ENCODE measurements at regions not wholly inside any gene's neighbourhood (a gene's known extent, or its start where the extent isn't known, plus 50 kb on each side); places are given as distances from the start of the nearest gene placed in this dataset.

- Histone ChIP-seq H3K36me3 (replicated peaks in 1 of 2; ENCODE audit: control insufficient read depth in 1 of 2, insufficient read depth in 2 of 2, low read length in 2 of 2) (no peaks in the 10 kb centered on the region), H3K27ac (ENCODE audit: low read depth in 1 of 2, low read length in 2 of 2) (no peak overlapping the region), H3K9me3 (replicated peaks in 1 of 2; ENCODE audit: control insufficient read depth in 1 of 2, insufficient read depth in 1 of 2, low read length in 2 of 2) (no peaks in the 10 kb centered on the region), H3K79me2 (ENCODE audit: insufficient read depth, low read length) (no peaks in the 10 kb centered on the region), H2AFZ (ENCODE audit: insufficient read depth, low read depth, low read length, poor library complexity, severe bottlenecking) (no peak overlapping the region), H3K4me3 (replicated peaks in 1 of 3; ENCODE audit: low read depth in 2 of 3, low read length in 3 of 3) (no peak overlapping the region), H3K4me2 (replicated peaks; ENCODE audit: extremely low read depth, low read length, poor library complexity, severe bottlenecking) (no peak overlapping the region), H3K9ac (ENCODE audit: insufficient read depth, low read length, poor library complexity, severe bottlenecking) (no peak overlapping the region), H4K20me1 (ENCODE audit: insufficient read depth, low read length) (no peaks in the 10 kb centered on the region), H3K4me1 (ENCODE audit: control insufficient read depth in 1 of 2, insufficient read depth in 2 of 2, low read length in 2 of 2) (no peaks in the 10 kb centered on the region), H3K27me3 (ENCODE audit: control insufficient read depth in 2 of 2, insufficient read depth in 2 of 2, low read length in 2 of 2) (no peaks in the 10 kb centered on the region)
- Mint-ChIP-seq H3K4me3 (no peak overlapping the region), H3K4me1 (no peaks in the 10 kb centered on the region), H3K27me3 (ENCODE audit: low read depth in 3 of 3) (no peaks in the 10 kb centered on the region), H3K27ac (no peak overlapping the region), H3K9me3 (peaks cover 0 to 2% (median 0%) of the 10 kb centered on the region in 7 donors), H3K36me3 (no peaks in the 10 kb centered on the region)
- TF ChIP-seq CTCF (IDR thresholded peaks at IDR 0.05), result no peak
- intact Hi-C loops (cut with micrococcal nuclease), result no loop called here
- WGBS (ENCODE audit: insufficient coverage), result no CpG with 5 or more reads among the region's 1 CpG
- no peak for DNase-seq
Measured at GRCh38 chr4:54959131-54959530, 166.3 kb downstream of the KDR start.

- Histone ChIP-seq H3K4me2 (replicated peaks; ENCODE audit: extremely low read depth, low read length, poor library complexity, severe bottlenecking) (no peak overlapping the region), H4K20me1 (ENCODE audit: insufficient read depth, low read length) (no peaks in the 10 kb centered on the region), H3K9ac (ENCODE audit: insufficient read depth, low read length, poor library complexity, severe bottlenecking) (no peak overlapping the region), H3K27me3 (ENCODE audit: control insufficient read depth in 2 of 2, insufficient read depth in 2 of 2, low read length in 2 of 2) (no peaks in the 10 kb centered on the region), H3K4me1 (ENCODE audit: control insufficient read depth in 1 of 2, insufficient read depth in 2 of 2, low read length in 2 of 2) (no peaks in the 10 kb centered on the region), H3K4me3 (replicated peaks in 1 of 3; ENCODE audit: low read depth in 2 of 3, low read length in 3 of 3) (no peak overlapping the region), H3K79me2 (ENCODE audit: insufficient read depth, low read length) (no peaks in the 10 kb centered on the region), H3K9me3 (replicated peaks in 1 of 2; ENCODE audit: control insufficient read depth in 1 of 2, insufficient read depth in 1 of 2, low read length in 2 of 2) (no peaks in the 10 kb centered on the region), H3K36me3 (replicated peaks in 1 of 2; ENCODE audit: control insufficient read depth in 1 of 2, insufficient read depth in 2 of 2, low read length in 2 of 2) (no peaks in the 10 kb centered on the region), H2AFZ (ENCODE audit: insufficient read depth, low read depth, low read length, poor library complexity, severe bottlenecking) (no peak overlapping the region), H3K27ac (ENCODE audit: low read depth in 1 of 2, low read length in 2 of 2) (no peak overlapping the region)
- Mint-ChIP-seq H3K36me3 (no peaks in the 10 kb centered on the region), H3K9me3 (peaks cover 0 to 2% (median 0%) of the 10 kb centered on the region in 7 donors), H3K4me3 (no peak overlapping the region), H3K4me1 (no peaks in the 10 kb centered on the region), H3K27ac (no peak overlapping the region), H3K27me3 (ENCODE audit: low read depth in 3 of 3) (no peaks in the 10 kb centered on the region)
- intact Hi-C loops (cut with micrococcal nuclease), result no loop called here
- 67% methylated on average over 3 of the region's 6 CpGs for WGBS (ENCODE audit: insufficient coverage)
- no peak for TF ChIP-seq CTCF (IDR thresholded peaks at IDR 0.05)
- no peak for DNase-seq
Measured at GRCh38 chr4:54958236-54958635, 167.2 kb downstream of the KDR start.

Measured in CD14-positive monocyte (primary cell).